B cell (primary cell): ENCODE measurements at regions not wholly inside any gene's neighbourhood (a gene's known extent, or its start where the extent isn't known, plus 50 kb on each side); places are given as distances from the start of the nearest gene placed in this dataset.
"Not testable (repeated sequence)": the region's sequence is repeated elsewhere in the genome, so short reads cannot be mapped to it uniquely, and the experiment has no call there.

Experiments used
- ATAC-seq: fragments of 200-7000 bp; cut with Tn5 transposase; one replicate; pipeline ENCODE4 v1.10.0; 2021; ENCODE audit warnings: low read depth, mild to moderate bottlenecking, moderate number of reproducible peaks, moderate library complexity
- CTCF ChIA-PET: fragments of 350-600 bp; sonication (Branson Sonifier 250); formaldehyde crosslinking; loops from one replicate; lab custom pipeline; 2021; ENCODE audit warnings: antibody characterized with exemption, inconsistent platforms; lab: Charles Lee
- POLR2A ChIA-PET: fragments of 350-600 bp; sonication (Branson Sonifier 250); formaldehyde crosslinking; loops from one replicate; lab custom pipeline; 2021; ENCODE audit warnings: antibody characterized with exemption; lab: Charles Lee
- DNase-seq: peaks from one replicate; pipeline ENCODE4 v3.0.0; 2013
- H2AFZ ChIP-seq: 2 replicates; pipeline ENCODE4 v1.6.1; 2012; ENCODE audit warnings: mild to moderate bottlenecking, low read depth, low read length; ENCODE audit not compliant: insufficient read depth, poor library complexity, severe bottlenecking
- H3K27ac ChIP-seq, 2 donors: 1 replicate in 1 of 2; 2 replicates in 1 of 2; pipeline ENCODE4 v1.5.1; 2012 to 2013; ENCODE audit warnings: low read length in 2 of 2, mild to moderate bottlenecking in 2 of 2, moderate library complexity in 1 of 2
- H3K27me3 ChIP-seq, 4 experiments: fragments of 200-600 bp in 1 of 4; sonication (generic) in 1 of 4; replicated peaks in 1 of 4; 1 replicate in 2 of 4; 2 replicates in 2 of 4; pipeline versions ENCODE4 v1.6.1 to v1.7.0; 2013 to 2016; ENCODE audit warnings: low read length in 3 of 4, mild to moderate bottlenecking in 2 of 4, mixed read lengths in 1 of 4, moderate library complexity in 1 of 4; ENCODE audit not compliant: insufficient read depth in 4 of 4, control insufficient read depth in 3 of 4; ENCODE audit errors: control extremely low read depth in 1 of 4
- H3K36me3 ChIP-seq, 2 experiments: replicated peaks in 1 of 2; 1 replicate in 1 of 2; 2 replicates in 1 of 2; pipeline versions ENCODE4 v1.6.1 to v1.7.1; 2013; ENCODE audit warnings: low read length in 1 of 2; ENCODE audit not compliant: insufficient read depth in 2 of 2, control insufficient read depth in 1 of 2; ENCODE audit errors: control extremely low read depth in 1 of 2, extremely low read depth in 1 of 2
- H3K4me1 ChIP-seq, 2 donors: fragments of 200-600 bp in 1 of 2; sonication (generic) in 1 of 2; 1 replicate in 1 of 2; 2 replicates in 1 of 2; pipeline versions ENCODE4 v1.5.1 to v1.6.1; 2013 to 2017; ENCODE audit warnings: low read length in 2 of 2; ENCODE audit not compliant: control insufficient read depth in 2 of 2, insufficient read depth in 2 of 2
- H3K4me2 ChIP-seq: replicated peaks from 2 replicates; pipeline ENCODE3; 2012; ENCODE audit warnings: mild to moderate bottlenecking, low read depth, low read length; ENCODE audit not compliant: poor library complexity, severe bottlenecking
- H3K4me3 ChIP-seq, 5 experiments: fragments of 200-600 bp in 1 of 5; sonication (generic) in 1 of 5; 1 replicate in 3 of 5; 2 replicates in 2 of 5; pipeline versions ENCODE4 v1.5.1 to v1.7.0; 2011 to 2016; ENCODE audit warnings: low read length in 4 of 5, mild to moderate bottlenecking in 4 of 5, low read depth in 2 of 5, control low read depth in 1 of 5, moderate library complexity in 1 of 5; ENCODE audit not compliant: insufficient read depth in 1 of 5; ENCODE audit errors: control extremely low read depth in 1 of 5, extremely low read depth in 1 of 5
- H3K79me2 ChIP-seq: fragments of 200-600 bp; sonication (generic); one replicate; pipeline ENCODE4 v1.6.0; 2016; ENCODE audit warnings: low read length; ENCODE audit not compliant: control insufficient read depth, insufficient read depth
- H3K9ac ChIP-seq: fragments of 200-600 bp; sonication (generic); 2 replicates; pipeline ENCODE4 v1.6.1; 2017; ENCODE audit warnings: mild to moderate bottlenecking, low read length, moderate library complexity
- H3K9me3 ChIP-seq, 3 donors: one replicate each; pipeline versions ENCODE4 v1.6.1 to v1.7.1; 2013; ENCODE audit warnings: low read length in 2 of 3; ENCODE audit not compliant: control insufficient read depth in 2 of 3, insufficient read depth in 1 of 3; ENCODE audit errors: control extremely low read depth in 1 of 3
- H4K20me1 ChIP-seq: 2 replicates; pipeline ENCODE4 v1.6.0; 2012; ENCODE audit warnings: mild to moderate bottlenecking, low read length; ENCODE audit not compliant: insufficient read depth, control insufficient read depth, poor library complexity, severe bottlenecking
- H3K27ac Mint-ChIP-seq: one replicate; pipeline ENCODE4 v1.8.0; 2021; ENCODE audit warnings: mixed read lengths
- H3K27me3 Mint-ChIP-seq: one replicate; pipeline ENCODE4 v1.8.0; 2021; ENCODE audit warnings: mixed read lengths
- H3K4me1 Mint-ChIP-seq: one replicate; pipeline ENCODE4 v1.8.0; 2021; ENCODE audit warnings: mixed read lengths
- H3K4me3 Mint-ChIP-seq: one replicate; pipeline ENCODE4 v1.8.0; 2021; ENCODE audit warnings: mixed read lengths
- H3K9me3 Mint-ChIP-seq: one replicate; pipeline ENCODE4 v1.8.0; 2022; ENCODE audit warnings: mixed read lengths; ENCODE audit not compliant: insufficient read depth
- CTCF ChIP-seq: fragments of 200-600 bp; IDR thresholded peaks from one replicate; pipeline ENCODE4 v1.8.0; 2022; ENCODE audit warnings: antibody characterized with exemption, mild to moderate bottlenecking
- EZH2 ChIP-seq: IDR thresholded peaks from 2 replicates; pipeline ENCODE4 v1.6.1; 2012; ENCODE audit warnings: borderline replicate concordance, low read depth, mild to moderate bottlenecking, moderate library complexity, low read length; ENCODE audit not compliant: insufficient read depth, poor library complexity, severe bottlenecking
- WGBS: methylation state at CpG from one replicate; pipeline ENCODE4 v1.1.5; 2013; ENCODE audit warnings: missing lambda C conversion rate; ENCODE audit not compliant: insufficient coverage; 5-methylcytosine and 5-hydroxymethylcytosine counted together
- intact Hi-C: fragments of 100-400 bp; cut with micrococcal nuclease; formaldehyde crosslinking; loops from one replicate; pipeline ENCODE4 v1.10.0; 2022

- Mint-ChIP-seq H3K27ac (no peak overlapping the region), H3K4me1 (no peaks in the 10 kb centered on the region), H3K27me3 (no peaks in the 10 kb centered on the region), H3K4me3 (no peak overlapping the region), H3K9me3 (peaks cover 2% of the 10 kb centered on the region)
- CTCF ChIA-PET = no interaction called here
- no peak overlapping the region for H3K9ac ChIP-seq
- H3K36me3 ChIP-seq = no peaks in the 10 kb centered on the region
- POLR2A ChIA-PET = no interaction called here
- H3K9me3 ChIP-seq = peaks cover 0 to 20% (median 0%) of the 10 kb centered on the region in 3 donors
- intact Hi-C loops = no loop called here
- H4K20me1 ChIP-seq = no peaks in the 10 kb centered on the region
- no peak for ATAC-seq
- no peak for TF ChIP-seq EZH2
- no peak for TF ChIP-seq CTCF
- H2AFZ ChIP-seq = no peak overlapping the region
- H3K4me2 ChIP-seq = no peak overlapping the region
- H3K4me1 ChIP-seq = no peaks in the 10 kb centered on the region
- no peak overlapping the region for H3K27ac ChIP-seq
- no peaks in the 10 kb centered on the region for H3K27me3 ChIP-seq
- no peak for DNase-seq
- H3K79me2 ChIP-seq = no peaks in the 10 kb centered on the region
- no peak overlapping the region for H3K4me3 ChIP-seq
Observed at GRCh38 chr18:14964406-14964805, 216.4 kb downstream of the ANKRD30B start.

GRCh38 chr18:14964976-14965375, 217.0 kb downstream of the ANKRD30B start:
- H3K36me3 ChIP-seq, H3K79me2 ChIP-seq, CTCF ChIA-PET, H3K9me3 Mint-ChIP-seq, H3K27ac ChIP-seq, H3K27ac Mint-ChIP-seq, H3K4me2 ChIP-seq, ATAC-seq, H3K4me1 ChIP-seq, DNase-seq, H3K4me3 Mint-ChIP-seq, intact Hi-C loops, H3K27me3 ChIP-seq, H3K27me3 Mint-ChIP-seq, H3K4me3 ChIP-seq, POLR2A ChIA-PET, H4K20me1 ChIP-seq, H3K4me1 Mint-ChIP-seq, H3K9ac ChIP-seq, H2AFZ ChIP-seq: not testable (repeated sequence)
- peaks cover 0 to 16% (median 0%) of the 10 kb centered on the region in 3 donors for H3K9me3 ChIP-seq
- WGBS = 93% methylated on average over 2 of the region's 4 CpGs
